H9 (cell line): ENCODE measurements at regions not wholly inside any gene's neighbourhood (a gene's known extent, or its start where the extent isn't known, plus 50 kb on each side); places are given as distances from the start of the nearest gene placed in this dataset.

ENCODE experiments used
- DNase-seq: peaks from one replicate; pipeline ENCODE4 v3.0.0-alpha.2; 2017
- H2AFZ ChIP-seq: one replicate; pipeline ENCODE4 v1.6.1; 2013; ENCODE audit warnings: mild to moderate bottlenecking, low read length, control low read depth, moderate library complexity
- H2AK5ac ChIP-seq: 2 replicates; pipeline ENCODE4 v1.6.1; 2013; ENCODE audit warnings: low read length, control low read depth, mixed read lengths; ENCODE audit not compliant: insufficient read length
- H2BK120ac ChIP-seq: one replicate; pipeline ENCODE4 v1.6.1; 2013; ENCODE audit warnings: low read depth, mild to moderate bottlenecking, low read length, control low read depth, inconsistent platforms; ENCODE audit not compliant: poor library complexity, severe bottlenecking
- H2BK12ac ChIP-seq: 2 replicates; pipeline ENCODE4 v1.6.1; 2013; ENCODE audit warnings: low read length, control low read depth, mixed read lengths, low read depth; ENCODE audit not compliant: insufficient read length
- H2BK15ac ChIP-seq: 2 replicates; pipeline ENCODE4 v1.6.1; 2013; ENCODE audit warnings: low read depth, low read length, control low read depth
- H2BK20ac ChIP-seq: one replicate; pipeline ENCODE4 v1.6.1; 2013; ENCODE audit warnings: low read depth, mild to moderate bottlenecking, low read length, control low read depth, inconsistent platforms; ENCODE audit not compliant: poor library complexity, severe bottlenecking
- H2BK5ac ChIP-seq: 2 replicates; pipeline ENCODE4 v1.6.1; 2013; ENCODE audit warnings: low read length, control low read depth, mixed read lengths; ENCODE audit not compliant: insufficient read length
- H3K14ac ChIP-seq: 2 replicates; pipeline ENCODE4 v1.6.1; 2013; ENCODE audit warnings: low read length, control low read depth; ENCODE audit not compliant: insufficient read depth
- H3K18ac ChIP-seq: 2 replicates; pipeline ENCODE4 v1.6.1; 2013; ENCODE audit warnings: low read depth, mild to moderate bottlenecking, mixed read lengths, low read length, control low read depth; ENCODE audit not compliant: insufficient read length
- H3K23ac ChIP-seq: 2 replicates; pipeline ENCODE4 v1.6.1; 2013; ENCODE audit warnings: low read length, control low read depth, mixed read lengths, low read depth; ENCODE audit not compliant: insufficient read length
- H3K23me2 ChIP-seq: 2 replicates; pipeline ENCODE4 v1.6.1; 2013; ENCODE audit warnings: low read depth, mild to moderate bottlenecking, mixed read lengths, low read length, control low read depth; ENCODE audit not compliant: insufficient read length, poor library complexity, severe bottlenecking
- H3K27ac ChIP-seq: 2 replicates; pipeline ENCODE4 v1.5.1; 2013; ENCODE audit warnings: low read length, control low read depth, mixed read lengths, low read depth; ENCODE audit not compliant: insufficient read length
- H3K27me3 ChIP-seq: 2 replicates; pipeline ENCODE4 v1.6.1; 2013; ENCODE audit warnings: low read length, control low read depth, inconsistent platforms; ENCODE audit not compliant: insufficient read depth
- H3K4ac ChIP-seq: 2 replicates; pipeline ENCODE4 v1.6.1; 2013; ENCODE audit warnings: low read depth, mild to moderate bottlenecking, control low read depth, inconsistent platforms, low read length, moderate library complexity
- H3K4me1 ChIP-seq: 2 replicates; pipeline ENCODE4 v1.6.1; 2013; ENCODE audit warnings: low read length, control low read depth, inconsistent platforms; ENCODE audit not compliant: insufficient read depth
- H3K4me2 ChIP-seq: 2 replicates; pipeline ENCODE4 v1.6.1; 2013; ENCODE audit warnings: low read length, control low read depth, mixed read lengths; ENCODE audit not compliant: insufficient read length, insufficient read depth
- H3K56ac ChIP-seq: 2 replicates; pipeline ENCODE4 v1.6.1; 2013; ENCODE audit warnings: low read depth, mild to moderate bottlenecking, mixed read lengths, low read length, control low read depth; ENCODE audit not compliant: insufficient read length
- H3K79me1 ChIP-seq: 2 replicates; pipeline ENCODE4 v1.6.1; 2013; ENCODE audit warnings: low read depth, mild to moderate bottlenecking, moderate library complexity, low read length, control low read depth, inconsistent platforms; ENCODE audit not compliant: insufficient read depth, poor library complexity, severe bottlenecking
- H3K79me2 ChIP-seq: 2 replicates; pipeline ENCODE4 v1.6.1; 2013; ENCODE audit warnings: low read length, control low read depth, inconsistent platforms; ENCODE audit not compliant: insufficient read depth
- H3K9ac ChIP-seq: 2 replicates; pipeline ENCODE4 v1.6.1; 2013; ENCODE audit warnings: low read length, control low read depth, mixed read lengths; ENCODE audit not compliant: insufficient read length; ENCODE audit errors: extremely low read depth
- H3K9me3 ChIP-seq: one replicate; pipeline ENCODE4 v1.6.1; 2013; ENCODE audit warnings: low read depth, low read length, inconsistent platforms; ENCODE audit not compliant: control insufficient read depth
- H3T11ph ChIP-seq: one replicate; pipeline ENCODE4 v1.6.1; 2013; ENCODE audit warnings: mild to moderate bottlenecking, low read length, control low read depth, inconsistent platforms
- H4K20me1 ChIP-seq: one replicate; pipeline ENCODE4 v1.6.1; 2013; ENCODE audit not compliant: control insufficient read depth, insufficient read length, insufficient read depth
- H4K5ac ChIP-seq: 2 replicates; pipeline ENCODE4 v1.6.1; 2013; ENCODE audit warnings: low read depth, mild to moderate bottlenecking, mixed read lengths, low read length, control low read depth; ENCODE audit not compliant: insufficient read length
- H4K8ac ChIP-seq: replicated peaks from 2 replicates; pipeline ENCODE4 v1.6.1; 2013; ENCODE audit warnings: low read length, control low read depth, mixed read lengths, low read depth; ENCODE audit not compliant: insufficient read length
- H4K91ac ChIP-seq: 2 replicates; pipeline ENCODE4 v1.6.1; 2013; ENCODE audit warnings: low read depth, mild to moderate bottlenecking, moderate library complexity, mixed read lengths, low read length, control low read depth; ENCODE audit not compliant: insufficient read length
- H3K27ac Mint-ChIP-seq, 3 experiments: 2 replicates in 2 of 3; 3 replicates in 1 of 3; pipeline ENCODE4 v1.8.0; 2020 to 2021; ENCODE audit warnings: mixed read lengths in 3 of 3, mild to moderate bottlenecking in 1 of 3, moderate library complexity in 1 of 3
- H3K27me3 Mint-ChIP-seq: 2 replicates; pipeline ENCODE4 v1.8.0; 2021; ENCODE audit warnings: low read depth, mild to moderate bottlenecking, moderate library complexity, mixed read lengths
- H3K36me3 Mint-ChIP-seq, 3 experiments: 2 replicates in 2 of 3; 3 replicates in 1 of 3; pipeline ENCODE4 v1.8.0; 2020 to 2021; ENCODE audit warnings: low read depth in 3 of 3, mixed read lengths in 3 of 3; ENCODE audit not compliant: insufficient read depth in 1 of 3
- H3K4me1 Mint-ChIP-seq, 2 experiments: 2 replicates each; pipeline ENCODE4 v1.8.0; 2020; ENCODE audit warnings: mixed read lengths in 2 of 2
- H3K4me3 Mint-ChIP-seq, 2 experiments: 2 replicates in 1 of 2; 3 replicates in 1 of 2; pipeline ENCODE4 v1.8.0; 2020 to 2021; ENCODE audit warnings: mild to moderate bottlenecking in 2 of 2, mixed read lengths in 2 of 2, moderate library complexity in 1 of 2
- H3K9me3 Mint-ChIP-seq, 2 experiments: 2 replicates in 1 of 2; 3 replicates in 1 of 2; pipeline ENCODE4 v1.8.0; 2020; ENCODE audit warnings: mild to moderate bottlenecking in 2 of 2, mixed read lengths in 2 of 2, moderate library complexity in 1 of 2
- WGBS: extraction: QIAGEN DNeasy Blood & Tissue Kit; methylation state at CpG from one replicate; pipeline ENCODE4 v1.1.7; 2013; ENCODE audit warnings: missing lambda C conversion rate, low lambda C conversion rate, mixed read lengths; ENCODE audit not compliant: insufficient read length; ENCODE audit errors: extremely low coverage; 5-methylcytosine and 5-hydroxymethylcytosine counted together
- TF ChIP-seq, protein P1 (sequence below): fragments of 200-600 bp; sonication (generic); conservative IDR thresholded peaks from 3 replicates; pipeline ENCODE4 v1.8.0; 2021; ENCODE audit warnings: antibody characterized with exemption, mild to moderate bottlenecking

DNA sequence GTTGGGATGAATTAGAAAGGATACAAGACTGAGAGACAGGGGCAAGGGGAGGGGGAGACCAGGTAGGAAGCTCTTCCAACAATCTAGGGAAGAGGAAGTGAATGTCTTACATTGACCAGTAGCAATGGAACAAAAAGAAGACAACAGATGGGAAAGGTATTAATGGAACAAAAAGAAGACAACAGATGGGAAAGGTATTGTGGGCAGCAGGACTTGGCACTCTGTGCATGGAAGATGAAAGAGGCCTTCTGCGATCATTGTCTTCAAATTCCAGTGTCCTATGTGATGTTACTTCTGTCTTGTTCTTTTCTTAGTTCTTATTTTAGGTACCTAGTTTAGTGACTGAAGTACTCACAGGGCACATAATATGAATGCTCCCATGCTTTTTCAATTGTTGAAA is 161.8 kb downstream of the PALM2AKAP2 start:
- Histone ChIP-seq H3K79me1 (no peaks in the 10 kb centered on the region), H2BK120ac (no peak overlapping the region), H3K4ac (no peak overlapping the region), H3K4me2 (no peak overlapping the region), H4K20me1 (no peaks in the 10 kb centered on the region), H2AFZ (no peak overlapping the region), H3K23ac (no peak overlapping the region), H2BK20ac (no peak overlapping the region), H4K8ac (no peak overlapping the region), H3K23me2 (no peaks in the 10 kb centered on the region), H3K79me2 (no peaks in the 10 kb centered on the region), H4K91ac (no peak overlapping the region), H3K4me1 (no peaks in the 10 kb centered on the region), H3K9ac (no peak overlapping the region), H3K56ac (no peak overlapping the region), H2BK12ac (no peak overlapping the region), H2AK5ac (no peak overlapping the region), H3K9me3 (no peaks in the 10 kb centered on the region), H3K14ac (no peak overlapping the region), H4K5ac (no peak overlapping the region), H3K18ac (no peak overlapping the region), H2BK5ac (no peak overlapping the region), H3K27ac (no peak overlapping the region), H3T11ph (no peak overlapping the region), H2BK15ac (no peak overlapping the region), H3K27me3 (no peaks in the 10 kb centered on the region)
- Mint-ChIP-seq H3K27me3 (no peaks in the 10 kb centered on the region), H3K36me3 (no peaks in the 10 kb centered on the region), H3K9me3 (no peaks in the 10 kb centered on the region), H3K4me3 (no peak overlapping the region), H3K4me1 (no peaks in the 10 kb centered on the region), H3K27ac (no peak overlapping the region)
- no peak for DNase-seq
- TF ChIP-seq, protein P1, sequence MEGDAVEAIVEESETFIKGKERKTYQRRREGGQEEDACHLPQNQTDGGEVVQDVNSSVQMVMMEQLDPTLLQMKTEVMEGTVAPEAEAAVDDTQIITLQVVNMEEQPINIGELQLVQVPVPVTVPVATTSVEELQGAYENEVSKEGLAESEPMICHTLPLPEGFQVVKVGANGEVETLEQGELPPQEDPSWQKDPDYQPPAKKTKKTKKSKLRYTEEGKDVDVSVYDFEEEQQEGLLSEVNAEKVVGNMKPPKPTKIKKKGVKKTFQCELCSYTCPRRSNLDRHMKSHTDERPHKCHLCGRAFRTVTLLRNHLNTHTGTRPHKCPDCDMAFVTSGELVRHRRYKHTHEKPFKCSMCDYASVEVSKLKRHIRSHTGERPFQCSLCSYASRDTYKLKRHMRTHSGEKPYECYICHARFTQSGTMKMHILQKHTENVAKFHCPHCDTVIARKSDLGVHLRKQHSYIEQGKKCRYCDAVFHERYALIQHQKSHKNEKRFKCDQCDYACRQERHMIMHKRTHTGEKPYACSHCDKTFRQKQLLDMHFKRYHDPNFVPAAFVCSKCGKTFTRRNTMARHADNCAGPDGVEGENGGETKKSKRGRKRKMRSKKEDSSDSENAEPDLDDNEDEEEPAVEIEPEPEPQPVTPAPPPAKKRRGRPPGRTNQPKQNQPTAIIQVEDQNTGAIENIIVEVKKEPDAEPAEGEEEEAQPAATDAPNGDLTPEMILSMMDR = no peak
- no CpG with 5 or more reads among the region's 1 CpG for WGBS
